SJCRH30 (cell line): ENCODE measurements at regions not wholly inside any gene's neighbourhood (a gene's known extent, or its start where the extent isn't known, plus 50 kb on each side); places are given as distances from the start of the nearest gene placed in this dataset.

ENCODE experiments used
- DNase-seq, 2 experiments: peaks; one replicate each; pipeline ENCODE4 v3.0.0-alpha.2; 2015 to 2020
- H3K27ac ChIP-seq: fragments of 250-450 bp; sonication (Bioruptor Pico); 2 replicates; pipeline ENCODE4 v1.5.1; 2020; ENCODE audit warnings: mild to moderate bottlenecking, moderate library complexity
- H3K27me3 ChIP-seq: fragments of 250-450 bp; sonication (Bioruptor Pico); 2 replicates; pipeline ENCODE4 v1.5.1; 2020; ENCODE audit warnings: mild to moderate bottlenecking, moderate library complexity
- H3K36me3 ChIP-seq: fragments of 250-450 bp; sonication (Bioruptor Pico); 2 replicates; pipeline ENCODE4 v1.5.1; 2020; ENCODE audit warnings: mild to moderate bottlenecking, moderate library complexity
- H3K4me1 ChIP-seq: fragments of 250-450 bp; sonication (Bioruptor Pico); 2 replicates; pipeline ENCODE4 v1.5.1; 2020; ENCODE audit warnings: mild to moderate bottlenecking, moderate library complexity
- H3K4me3 ChIP-seq: fragments of 250-450 bp; sonication (Bioruptor Pico); 2 replicates; pipeline ENCODE4 v1.5.1; 2020; ENCODE audit warnings: mild to moderate bottlenecking, moderate library complexity
- H3K9me3 ChIP-seq: fragments of 250-450 bp; sonication (Bioruptor Pico); replicated peaks from 2 replicates; pipeline ENCODE4 v1.5.1; 2020; ENCODE audit warnings: mild to moderate bottlenecking, moderate library complexity

DNA sequence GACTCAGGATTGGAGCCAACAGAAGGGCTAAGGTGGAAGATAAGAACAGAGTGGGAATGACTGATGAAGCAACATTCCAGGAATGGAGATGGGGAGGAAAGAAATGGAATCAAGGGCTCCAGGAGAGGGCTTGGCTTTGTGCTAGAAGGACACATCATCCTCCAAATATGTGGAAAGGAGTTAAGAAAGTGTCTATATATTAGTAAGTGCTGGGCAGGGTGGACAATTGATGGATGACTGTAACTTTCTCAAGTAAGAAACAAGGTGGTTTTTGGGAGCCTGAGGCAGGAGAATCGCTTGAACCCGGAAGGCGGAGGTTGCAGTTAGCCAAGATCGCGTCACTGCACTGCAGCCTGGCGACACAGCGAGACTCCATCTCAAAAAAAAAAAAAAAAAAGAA, 71.6 kb upstream of the NFKB1 start:
- no peak overlapping the region for H3K4me3 ChIP-seq
- no peaks in the 10 kb centered on the region for H3K27me3 ChIP-seq

DNA sequence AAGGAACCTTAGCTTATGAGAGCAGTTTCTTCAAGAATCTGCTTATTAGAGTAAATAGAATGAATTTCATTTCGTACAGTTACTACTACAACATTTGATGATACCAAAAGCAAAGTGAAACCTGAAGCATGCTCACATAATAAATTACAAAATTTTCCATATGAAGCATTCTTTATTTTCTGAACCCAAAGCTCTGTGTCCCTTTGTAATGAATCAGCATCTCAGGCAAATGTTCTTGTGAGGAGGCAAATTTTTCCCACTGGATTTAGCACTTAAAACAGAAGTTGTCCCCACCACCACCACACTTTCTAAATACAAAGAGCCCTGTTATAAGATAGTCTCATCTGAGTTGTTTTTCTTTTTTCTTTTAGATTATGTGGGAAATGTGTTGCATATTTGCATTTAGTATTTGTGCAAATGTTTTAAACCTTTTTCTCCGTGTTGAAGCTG, 70.7 kb upstream of the NFKB1 start:
- no peaks in the 10 kb centered on the region for H3K36me3 ChIP-seq
- peak overlapping the region; percentile 64 for H3K4me3 ChIP-seq
- H3K27me3 ChIP-seq: no peaks in the 10 kb centered on the region
- H3K9me3 ChIP-seq: no peaks in the 10 kb centered on the region
- peak overlapping the region; percentile 74 for H3K27ac ChIP-seq
- no peaks in the 10 kb centered on the region for H3K4me1 ChIP-seq
- peak in 1 of 2 experiments; percentile 32 for DNase-seq

More for the DNA sequence above, 71.6 kb upstream of the NFKB1 start:
- DNase-seq: no peak
- H3K27ac ChIP-seq: no peak overlapping the region
- no peaks in the 10 kb centered on the region for H3K36me3 ChIP-seq
- no peaks in the 10 kb centered on the region for H3K4me1 ChIP-seq
- H3K9me3 ChIP-seq: no peaks in the 10 kb centered on the region

DNA sequence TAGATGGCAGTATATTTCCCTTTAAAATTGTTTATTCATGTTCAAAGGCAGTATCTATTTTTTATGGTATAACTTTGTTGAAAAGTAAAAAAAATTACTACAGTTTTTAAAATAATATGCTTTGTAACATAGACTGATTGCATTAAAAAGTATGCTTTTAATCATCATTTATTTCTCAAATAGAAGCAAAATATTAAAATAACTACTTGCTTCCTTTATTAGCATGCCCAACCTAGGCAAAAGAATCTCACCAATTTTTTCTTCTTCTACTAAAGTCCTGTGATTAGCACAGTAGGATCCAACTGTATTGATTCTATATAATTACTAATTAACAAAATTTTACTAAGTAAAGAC, 69.6 kb upstream of the NFKB1 start:
- Histone ChIP-seq H3K36me3 (no peaks in the 10 kb centered on the region), H3K4me3 (peak overlapping the region; percentile 64), H3K9me3 (no peaks in the 10 kb centered on the region), H3K27me3 (no peaks in the 10 kb centered on the region), H3K4me1 (no peaks in the 10 kb centered on the region), H3K27ac (peak overlapping the region; percentile 74)
- no peak for DNase-seq

DNA sequence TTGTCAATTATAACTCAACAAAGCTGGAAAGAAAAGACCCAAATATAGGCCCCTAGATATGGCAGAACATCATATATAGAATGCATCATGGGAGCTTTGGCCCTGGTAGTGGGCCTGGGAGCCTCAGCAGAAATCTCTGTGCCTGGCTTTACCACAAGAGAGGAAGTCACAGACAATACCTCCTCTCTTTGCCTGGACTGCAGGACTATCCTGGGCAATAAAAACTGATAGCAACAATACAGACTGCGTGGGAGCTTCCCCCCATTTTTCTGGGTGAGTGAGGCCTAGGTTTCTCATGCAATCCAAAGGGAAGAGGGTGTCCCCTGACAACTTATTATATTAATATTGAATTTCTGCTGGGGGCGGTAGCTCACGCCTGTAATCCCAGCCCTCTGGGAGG, 64.0 kb upstream of the NFKB1 start:
- no peaks in the 10 kb centered on the region for H3K27me3 ChIP-seq

DNA sequence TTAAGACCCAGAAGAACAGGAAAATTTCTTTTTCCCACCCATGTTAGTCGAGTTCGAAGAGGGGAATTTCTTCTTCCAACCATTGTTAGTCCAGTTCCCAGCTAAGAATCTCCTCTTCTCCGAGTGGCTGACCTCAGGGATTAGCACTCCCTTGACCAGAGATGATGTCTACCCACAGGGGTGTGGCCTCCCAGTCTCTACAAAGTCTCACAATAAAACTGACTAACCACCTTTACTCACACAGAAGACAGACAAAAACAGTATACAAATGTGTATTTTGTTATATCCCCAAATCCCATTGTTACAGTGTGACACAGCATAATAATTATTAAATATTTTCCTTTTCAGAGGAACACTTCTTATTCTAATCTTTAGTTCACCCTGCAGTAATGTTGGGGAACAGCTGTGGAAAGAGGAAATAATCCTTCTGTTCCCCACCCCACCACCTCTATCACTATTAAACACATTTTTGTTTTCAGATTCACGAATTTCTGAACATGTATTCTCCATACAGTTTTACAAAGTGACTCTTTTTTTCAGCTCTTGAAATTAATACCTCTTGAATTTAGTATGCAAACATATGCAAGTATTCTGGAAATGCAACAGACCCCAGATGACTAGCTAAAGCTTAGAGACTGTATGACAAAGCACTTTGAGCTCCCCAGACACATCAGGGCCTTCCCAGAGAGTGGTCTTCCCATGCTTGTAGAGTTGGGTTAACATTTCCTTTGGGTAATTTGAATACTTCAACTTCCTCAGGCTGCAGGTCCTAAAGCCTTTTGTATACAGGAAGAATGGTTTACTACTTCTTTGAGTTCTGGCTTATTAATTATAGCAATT, 62.5 kb upstream of the NFKB1 start:
- no peaks in the 10 kb centered on the region for H3K27me3 ChIP-seq
- DNase-seq: peak; percentile 55 to 61
- H3K9me3 ChIP-seq: no peaks in the 10 kb centered on the region
- no peaks in the 10 kb centered on the region for H3K36me3 ChIP-seq
- peak overlapping the region; percentile 70 for H3K27ac ChIP-seq
- peak overlapping the region; percentile 10 for H3K4me3 ChIP-seq
- H3K4me1 ChIP-seq: peaks cover 23% of the 10 kb centered on the region

More for the DNA sequence above, 64.0 kb upstream of the NFKB1 start:
- no peaks in the 10 kb centered on the region for H3K36me3 ChIP-seq
- H3K9me3 ChIP-seq: no peaks in the 10 kb centered on the region
- H3K4me1 ChIP-seq: peaks cover 23% of the 10 kb centered on the region
- DNase-seq: no peak
- H3K27ac ChIP-seq: no peak overlapping the region
- no peak overlapping the region for H3K4me3 ChIP-seq

DNA sequence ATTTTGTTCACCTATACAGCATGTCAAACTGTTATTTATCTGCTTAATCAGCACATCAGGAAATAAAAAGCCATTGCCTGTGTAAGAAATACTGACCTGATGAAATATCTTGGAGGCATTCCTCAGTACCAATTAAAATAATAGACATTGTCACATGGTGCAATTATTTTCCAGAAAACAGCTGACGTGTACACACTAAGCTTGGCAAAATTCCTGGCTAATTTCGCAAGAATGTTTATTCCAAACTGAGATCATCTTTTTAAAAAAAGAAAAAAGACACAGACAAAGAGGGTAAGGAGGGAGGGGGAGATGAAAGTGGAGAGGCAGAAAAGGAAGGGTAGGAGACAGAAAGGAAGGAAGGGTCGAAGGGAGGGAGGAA, 61.9 kb upstream of the NFKB1 start:
- peak; percentile 15 to 48 for DNase-seq
- Histone ChIP-seq H3K27ac (peak overlapping the region; percentile 70), H3K9me3 (no peaks in the 10 kb centered on the region)

DNA sequence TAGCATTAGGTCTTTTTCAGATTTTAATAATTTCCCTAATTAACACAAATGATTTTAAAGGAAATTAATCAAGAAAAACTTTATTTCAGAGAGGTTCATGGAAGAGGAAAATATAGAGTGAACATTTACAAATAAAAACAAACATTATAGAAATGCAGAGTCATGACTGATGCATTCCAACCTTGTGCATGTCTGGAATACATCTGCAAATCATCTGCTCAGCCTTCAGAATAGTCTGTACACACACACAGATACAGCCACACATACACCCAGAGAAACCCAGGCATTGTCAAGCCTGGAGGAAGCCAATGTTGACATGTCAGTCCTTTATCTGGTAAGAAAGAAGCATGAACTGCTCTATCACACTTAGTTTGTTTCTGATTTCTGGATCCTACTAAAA, 61.3 kb upstream of the NFKB1 start:
- peaks cover 23% of the 10 kb centered on the region for H3K4me1 ChIP-seq

More for the DNA sequence above, 61.9 kb upstream of the NFKB1 start:
- Histone ChIP-seq H3K36me3 (no peaks in the 10 kb centered on the region), H3K4me3 (peak overlapping the region; percentile 10), H3K27me3 (no peaks in the 10 kb centered on the region), H3K4me1 (peaks cover 23% of the 10 kb centered on the region)

DNA sequence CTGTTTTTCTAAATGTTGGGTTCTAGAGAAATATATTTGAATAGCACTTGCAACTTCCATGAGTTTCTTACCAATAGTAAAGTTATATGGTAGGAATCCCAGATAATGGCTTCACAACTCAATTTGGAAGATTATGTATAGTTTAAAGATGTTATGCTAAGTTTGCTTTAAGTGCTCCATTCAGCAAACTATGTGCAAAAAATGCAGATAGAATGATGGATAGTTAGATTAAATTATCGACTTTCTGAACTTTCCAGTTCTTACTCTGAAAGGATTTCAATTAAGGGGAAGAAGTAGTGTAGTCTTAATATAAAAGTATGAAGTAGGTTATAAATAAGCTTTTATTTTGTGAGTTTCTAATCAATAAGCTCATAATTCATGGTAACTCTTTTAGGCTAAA, 60.7 kb upstream of the NFKB1 start:
- DNase-seq: no peak
- no peaks in the 10 kb centered on the region for H3K27me3 ChIP-seq
- no peak overlapping the region for H3K27ac ChIP-seq
- H3K4me1 ChIP-seq: peaks cover 23% of the 10 kb centered on the region
- H3K36me3 ChIP-seq: no peaks in the 10 kb centered on the region
- no peaks in the 10 kb centered on the region for H3K9me3 ChIP-seq
- H3K4me3 ChIP-seq: no peak overlapping the region

More for the DNA sequence above, 61.3 kb upstream of the NFKB1 start:
- Histone ChIP-seq H3K27me3 (no peaks in the 10 kb centered on the region), H3K4me3 (peak overlapping the region; percentile 10), H3K36me3 (no peaks in the 10 kb centered on the region), H3K27ac (peak overlapping the region; percentile 70), H3K9me3 (no peaks in the 10 kb centered on the region)
- DNase-seq: no peak

DNA sequence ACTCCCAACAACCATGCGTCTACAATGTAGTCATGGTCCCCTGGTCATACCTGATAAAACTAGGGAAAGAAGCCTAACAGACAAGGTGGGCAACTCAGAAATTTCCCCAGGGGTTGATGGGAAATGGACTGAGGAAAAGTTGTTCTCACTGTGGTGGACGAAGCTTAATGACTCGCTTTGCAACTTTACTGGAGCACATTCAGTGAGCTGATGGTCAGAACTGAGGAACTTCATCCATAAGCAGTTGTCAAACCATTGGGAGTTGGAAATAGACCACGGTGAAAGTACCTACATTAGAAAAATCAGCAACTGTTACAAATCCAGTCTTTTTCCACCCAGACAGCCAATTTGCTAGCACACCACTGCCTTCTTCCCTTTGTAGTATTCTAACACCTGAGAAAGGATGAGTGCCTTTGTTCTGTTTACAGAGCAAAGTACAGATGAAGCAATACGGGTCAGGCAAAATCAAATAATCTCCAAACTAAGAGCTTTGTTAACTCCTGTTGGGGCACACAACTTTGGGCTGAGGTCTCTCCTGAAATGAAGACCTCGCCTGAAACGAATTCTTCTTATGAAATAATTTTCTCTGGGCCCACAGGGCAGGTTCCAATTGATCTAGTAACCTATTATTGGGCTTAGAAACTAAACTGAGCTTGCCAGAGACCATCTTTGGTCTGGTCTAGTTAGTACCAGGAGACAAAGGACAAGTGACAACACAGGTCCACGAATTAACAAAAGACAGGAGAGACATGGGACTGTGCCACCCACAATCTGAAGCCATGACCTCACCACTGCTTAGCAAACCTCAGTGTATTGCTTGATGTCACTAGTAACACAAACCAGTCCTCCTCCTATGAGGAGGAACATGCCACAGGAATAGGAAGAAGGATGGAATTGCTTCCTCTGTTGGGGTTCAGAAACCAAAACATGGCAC, 58.9 kb upstream of the NFKB1 start:
- DNase-seq: no peak
- Histone ChIP-seq H3K4me1 (peaks cover 23% of the 10 kb centered on the region), H3K9me3 (no peaks in the 10 kb centered on the region), H3K4me3 (no peak overlapping the region), H3K27ac (no peak overlapping the region), H3K36me3 (no peaks in the 10 kb centered on the region), H3K27me3 (no peaks in the 10 kb centered on the region)

DNA sequence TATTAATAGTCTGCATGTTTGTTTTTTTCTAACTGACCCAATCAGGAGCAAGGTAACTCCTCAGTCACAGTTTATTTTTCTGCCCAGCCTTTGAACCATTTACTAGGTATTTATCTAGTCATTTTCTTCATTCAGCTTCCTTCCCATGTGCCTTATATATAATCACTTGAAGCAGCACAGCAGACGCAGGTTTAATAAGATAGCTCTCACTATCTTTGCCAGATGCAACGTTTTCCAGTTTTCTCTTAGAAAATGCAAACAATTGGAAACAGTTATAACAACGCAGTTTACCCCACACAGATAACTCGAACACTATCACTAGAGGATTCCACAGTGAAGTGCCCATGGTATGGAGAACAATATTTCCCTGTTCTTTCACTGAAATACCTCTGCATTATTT, 56.4 kb upstream of the NFKB1 start:
- H3K27ac ChIP-seq: no peak overlapping the region
- DNase-seq: no peak
- no peaks in the 10 kb centered on the region for H3K27me3 ChIP-seq
- no peak overlapping the region for H3K4me3 ChIP-seq
- no peaks in the 10 kb centered on the region for H3K9me3 ChIP-seq
- H3K4me1 ChIP-seq: peaks cover 4% of the 10 kb centered on the region
- H3K36me3 ChIP-seq: no peaks in the 10 kb centered on the region

DNA sequence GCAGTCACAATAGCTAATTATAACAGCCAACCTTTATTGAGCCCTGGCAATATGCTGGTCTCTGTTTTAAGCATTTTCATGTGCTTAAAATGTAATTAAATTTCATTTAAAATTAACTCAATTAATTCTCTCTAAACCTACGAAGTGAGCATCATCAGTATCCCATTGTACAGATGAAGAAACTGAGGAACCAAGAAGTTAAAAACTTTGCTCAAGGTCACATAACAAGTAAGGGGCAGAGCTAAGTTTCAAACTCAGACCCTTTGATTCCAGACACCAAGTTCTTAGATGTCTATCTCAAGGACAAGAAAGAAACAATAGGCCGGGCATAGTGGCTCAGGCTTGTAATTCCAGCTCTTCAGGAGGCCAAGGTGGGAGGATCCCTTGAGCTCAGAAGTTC, 55.9 kb upstream of the NFKB1 start:
- DNase-seq: no peak
- Histone ChIP-seq H3K4me1 (no peaks in the 10 kb centered on the region; the same call in 1 of the 2 replicates), H3K36me3 (no peaks in the 10 kb centered on the region), H3K4me3 (no peak overlapping the region), H3K27me3 (no peaks in the 10 kb centered on the region), H3K9me3 (no peaks in the 10 kb centered on the region), H3K27ac (no peak overlapping the region)

DNA sequence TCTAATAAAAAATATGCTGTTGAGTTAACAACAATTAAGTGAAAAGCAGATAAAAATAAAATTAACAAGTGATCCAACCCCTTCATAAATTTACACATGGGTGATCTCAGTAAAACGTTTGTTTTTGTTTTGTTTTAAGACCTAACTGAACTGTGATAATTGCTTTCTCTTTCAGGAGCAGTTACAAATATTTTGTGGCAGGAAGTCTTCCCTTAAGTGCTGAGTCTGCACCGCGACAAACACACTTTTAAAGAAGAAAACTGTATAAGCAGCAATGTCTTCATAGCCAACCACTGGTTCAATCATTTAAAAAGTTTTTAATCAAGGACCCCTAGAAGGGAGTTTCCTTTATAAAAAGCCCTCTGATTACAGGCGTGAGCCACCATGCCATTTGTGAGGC, 53.7 kb upstream of the NFKB1 start:
- H3K9me3 ChIP-seq: no peaks in the 10 kb centered on the region
- H3K4me1 ChIP-seq: no peaks in the 10 kb centered on the region
- DNase-seq: no peak
- no peaks in the 10 kb centered on the region for H3K36me3 ChIP-seq
- no peak overlapping the region for H3K27ac ChIP-seq
- H3K4me3 ChIP-seq: no peak overlapping the region
- no peaks in the 10 kb centered on the region for H3K27me3 ChIP-seq

DNA sequence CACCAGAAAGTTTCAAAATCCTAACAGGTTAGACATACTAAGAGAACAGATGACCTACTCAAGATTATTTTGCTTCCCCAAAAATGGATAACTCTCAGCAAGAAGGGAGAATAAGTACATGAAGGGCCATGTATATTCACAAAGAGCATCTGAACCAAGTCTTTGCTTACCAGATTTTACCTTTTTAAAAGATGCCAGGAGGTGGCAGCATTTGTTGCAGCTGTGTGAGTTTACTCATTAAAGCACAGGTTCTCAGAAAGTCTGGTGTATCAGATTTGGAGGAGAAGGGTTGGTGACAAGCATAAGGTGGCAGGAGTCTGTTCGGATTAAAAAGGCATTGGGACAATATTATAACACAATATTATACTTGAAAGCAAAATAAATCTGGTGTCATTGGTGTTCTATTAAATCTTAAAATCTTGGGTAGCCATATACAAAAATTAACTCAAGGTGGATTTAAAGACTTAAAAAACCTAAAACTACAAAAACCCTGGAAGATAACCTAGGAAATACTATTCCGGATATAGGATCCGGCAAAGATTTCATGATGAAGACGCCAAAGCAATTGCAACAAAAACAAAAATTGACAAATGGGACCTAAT, 51.3 kb upstream of the NFKB1 start:
- H3K36me3 ChIP-seq: no peaks in the 10 kb centered on the region
- DNase-seq: peak; percentile 33 to 78

DNA sequence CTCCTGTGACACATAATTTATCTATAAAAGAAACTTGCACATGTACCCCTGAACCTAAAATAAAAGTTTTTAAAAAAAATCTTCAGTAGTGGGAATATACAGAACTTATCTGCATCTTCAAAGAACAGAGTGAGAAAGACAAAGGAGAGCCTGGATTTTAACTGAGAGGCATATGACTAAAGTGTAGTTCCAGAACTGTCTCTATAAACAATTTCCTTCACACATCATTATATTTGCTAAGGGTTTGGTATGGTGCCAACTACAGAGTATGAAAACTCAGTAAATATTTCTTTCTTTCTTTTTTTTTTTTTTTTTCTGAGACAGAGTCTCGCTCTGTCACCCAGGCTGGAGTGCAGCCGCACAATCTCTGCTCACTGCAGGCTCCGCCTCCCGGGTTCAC, 49.9 kb upstream of the NFKB1 start:
- Histone ChIP-seq H3K9me3 (no peaks in the 10 kb centered on the region), H3K36me3 (no peaks in the 10 kb centered on the region), H3K4me1 (no peaks in the 10 kb centered on the region), H3K27ac (no peak overlapping the region), H3K27me3 (no peaks in the 10 kb centered on the region), H3K4me3 (no peak overlapping the region)
- DNase-seq: no peak

More for the DNA sequence above, 51.3 kb upstream of the NFKB1 start:
- Histone ChIP-seq H3K9me3 (no peaks in the 10 kb centered on the region), H3K27me3 (no peaks in the 10 kb centered on the region), H3K4me3 (no peak overlapping the region), H3K4me1 (no peaks in the 10 kb centered on the region), H3K27ac (no peak overlapping the region)
